HEK293 (cell line): ENCODE measurements at regions not wholly inside any gene's neighbourhood (a gene's known extent, or its start where the extent isn't known, plus 50 kb on each side); places are given as distances from the start of the nearest gene placed in this dataset.

Source experiments
- GLI4 ChIP-seq: fragments of 450-650 bp; formaldehyde crosslinking; IDR thresholded peaks from 2 replicates; pipeline ENCODE4 v1.5.1; 2016; ENCODE audit warnings: missing biosample characterization, missing genetic modification characterization
- KLF10 ChIP-seq: fragments of 450-650 bp; IDR thresholded peaks from 2 replicates; pipeline ENCODE4 v1.5.1; 2018; ENCODE audit warnings: missing biosample characterization, mild to moderate bottlenecking, missing genetic modification characterization
- KLF9 ChIP-seq: fragments of 450-650 bp; formaldehyde crosslinking; IDR thresholded peaks from 2 replicates; pipeline ENCODE4 v1.5.1; 2016; ENCODE audit warnings: missing biosample characterization, missing genetic modification characterization, low read depth
- PRDM1 ChIP-seq: fragments of 450-650 bp; formaldehyde crosslinking; IDR thresholded peaks from 2 replicates; pipeline ENCODE4; 2016; ENCODE audit warnings: missing biosample characterization, missing genetic modification characterization
- SETDB1 ChIP-seq: IDR thresholded peaks from one replicate; pipeline ENCODE4 v1.6.1; 2017; ENCODE audit warnings: mild to moderate bottlenecking, low read length, moderate library complexity, mixed read lengths; ENCODE audit not compliant: insufficient read length
- ZBTB1 ChIP-seq: fragments of 450-650 bp; formaldehyde crosslinking; IDR thresholded peaks from 2 replicates; pipeline ENCODE4 v1.5.1; 2016; ENCODE audit warnings: missing biosample characterization, missing genetic modification characterization
- ZBTB17 ChIP-seq: fragments of 450-650 bp; formaldehyde crosslinking; IDR thresholded peaks from 2 replicates; pipeline ENCODE4 v1.5.1; 2016; ENCODE audit warnings: missing biosample characterization, missing genetic modification characterization
- ZBTB48 ChIP-seq: fragments of 450-650 bp; formaldehyde crosslinking; IDR thresholded peaks from 2 replicates; pipeline ENCODE4 v1.5.1; 2016; ENCODE audit warnings: missing biosample characterization, missing genetic modification characterization
- ZFP69B ChIP-seq: fragments of 450-650 bp; formaldehyde crosslinking; IDR thresholded peaks from 2 replicates; pipeline ENCODE4 v1.5.1; 2016; ENCODE audit warnings: missing biosample characterization, missing genetic modification characterization
- ZNF112 ChIP-seq: fragments of 450-650 bp; formaldehyde crosslinking; IDR thresholded peaks from 2 replicates; pipeline ENCODE4 v1.5.0; 2017; ENCODE audit warnings: missing biosample characterization, missing genetic modification characterization
- ZNF175 ChIP-seq: fragments of 450-650 bp; formaldehyde crosslinking; IDR thresholded peaks from 2 replicates; pipeline ENCODE4 v1.5.1; 2016; ENCODE audit warnings: missing biosample characterization, missing genetic modification characterization
- ZNF184 ChIP-seq: fragments of 450-650 bp; IDR thresholded peaks from 2 replicates; pipeline ENCODE4 v1.5.1; 2018; ENCODE audit warnings: missing biosample characterization, mild to moderate bottlenecking, missing genetic modification characterization
- ZNF335 ChIP-seq: fragments of 450-650 bp; formaldehyde crosslinking; conservative IDR thresholded peaks from 2 replicates; pipeline ENCODE4 v1.5.1; 2016; ENCODE audit warnings: missing biosample characterization, missing genetic modification characterization
- ZNF366 ChIP-seq: fragments of 450-650 bp; formaldehyde crosslinking; conservative IDR thresholded peaks from 2 replicates; pipeline ENCODE4 v1.5.1; 2016; ENCODE audit warnings: missing biosample characterization, missing genetic modification characterization
- ZNF433 ChIP-seq: fragments of 450-650 bp; formaldehyde crosslinking; IDR thresholded peaks from 2 replicates; pipeline ENCODE4 v1.5.1; 2016; ENCODE audit warnings: missing biosample characterization, missing genetic modification characterization, low read depth
- ZNF48 ChIP-seq: fragments of 450-650 bp; formaldehyde crosslinking; IDR thresholded peaks from 2 replicates; pipeline ENCODE4 v1.5.1; 2016; ENCODE audit warnings: missing biosample characterization, missing genetic modification characterization
- ZNF514 ChIP-seq: fragments of 450-650 bp; formaldehyde crosslinking; IDR thresholded peaks from 2 replicates; pipeline ENCODE4 v1.5.1; 2016; ENCODE audit warnings: missing biosample characterization, missing genetic modification characterization
- ZNF544 ChIP-seq: fragments of 450-650 bp; formaldehyde crosslinking; IDR thresholded peaks from 2 replicates; pipeline ENCODE4 v1.5.0; 2017; ENCODE audit warnings: missing biosample characterization, missing genetic modification characterization
- ZNF561 ChIP-seq: fragments of 450-650 bp; IDR thresholded peaks from 2 replicates; pipeline ENCODE4 v1.5.1; 2018; ENCODE audit warnings: missing biosample characterization, missing genetic modification characterization, borderline replicate concordance
- ZNF658 ChIP-seq: fragments of 450-650 bp; formaldehyde crosslinking; IDR thresholded peaks from 2 replicates; pipeline ENCODE4; 2016; ENCODE audit warnings: missing biosample characterization, missing genetic modification characterization
- ZNF660 ChIP-seq: fragments of 450-650 bp; IDR thresholded peaks from 2 replicates; pipeline ENCODE4 v1.5.1; 2018; ENCODE audit warnings: missing biosample characterization, mild to moderate bottlenecking, missing genetic modification characterization
- ZNF670 ChIP-seq: fragments of 450-650 bp; formaldehyde crosslinking; IDR thresholded peaks from 2 replicates; pipeline ENCODE4 v1.5.1; 2016; ENCODE audit warnings: missing biosample characterization, missing genetic modification characterization, low read depth
- TF ChIP-seq, protein P1 (sequence below): fragments of 450-650 bp; formaldehyde crosslinking; IDR thresholded peaks from 2 replicates; pipeline ENCODE4 v1.5.1; 2017; ENCODE audit warnings: missing biosample characterization, missing genetic modification characterization
- TF ChIP-seq, protein P2 (sequence below): fragments of 450-650 bp; formaldehyde crosslinking; IDR thresholded peaks from 2 replicates; pipeline ENCODE4 v1.5.1; 2016; ENCODE audit warnings: missing biosample characterization, missing genetic modification characterization
- TF ChIP-seq, protein P3 (sequence below): fragments of 450-650 bp; formaldehyde crosslinking; IDR thresholded peaks from 2 replicates; pipeline ENCODE4 v1.5.1; 2017; ENCODE audit warnings: missing biosample characterization, missing genetic modification characterization
- TF ChIP-seq, protein P4 (sequence below): fragments of 450-650 bp; formaldehyde crosslinking; IDR thresholded peaks from 2 replicates; pipeline ENCODE4 v1.5.1; 2016; ENCODE audit warnings: missing biosample characterization, missing genetic modification characterization
- TF ChIP-seq, protein P5 (sequence below): fragments of 450-650 bp; formaldehyde crosslinking; IDR thresholded peaks from 2 replicates; pipeline ENCODE4 v1.5.1; 2017; ENCODE audit warnings: missing biosample characterization, missing genetic modification characterization
- TF ChIP-seq, protein P6 (sequence below): IDR thresholded peaks from 2 replicates; pipeline ENCODE4 v1.6.1; 2011; ENCODE audit warnings: mild to moderate bottlenecking, low read depth, low read length, borderline replicate concordance

DNA sequence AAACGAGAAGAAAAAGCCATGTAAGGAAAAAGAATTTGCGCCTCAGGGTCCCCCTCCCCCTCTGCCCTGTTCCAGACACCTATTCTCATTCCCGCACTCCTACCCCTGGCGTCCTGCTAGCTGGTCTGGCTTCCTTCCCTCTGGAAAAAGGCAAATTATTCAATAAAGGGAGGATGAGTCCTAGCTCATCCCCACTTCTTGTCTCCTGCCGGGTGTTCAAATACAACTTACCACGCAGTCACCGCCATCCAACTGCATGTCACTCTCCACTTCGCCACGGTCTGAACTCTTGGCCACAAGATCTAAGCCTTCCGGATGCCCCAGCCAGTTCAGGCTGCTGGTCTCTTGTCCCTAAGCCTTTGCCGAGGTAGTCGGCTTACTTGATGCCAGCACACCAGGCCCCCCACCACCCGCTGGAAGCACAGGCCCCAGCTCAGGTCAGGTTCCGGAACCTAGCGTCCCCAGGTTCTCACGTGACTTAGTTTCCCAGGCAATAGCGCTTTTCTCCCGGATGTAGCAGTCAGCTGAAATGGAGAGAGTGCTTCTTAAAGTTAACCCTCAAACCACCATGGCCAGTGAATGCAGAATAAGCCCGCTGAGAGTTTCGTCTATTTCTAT lies 209.6 kb upstream of the SPIN4 start (continued):
- TF ChIP-seq ZNF366 (tag by site-specific recombination) (peak; percentile 62), ZNF335 (tag by site-specific recombination) (peak; percentile 70), ZFP69B (peak; percentile 77; the same call in 1 of the 2 replicates), KLF9 (tag by site-specific recombination) (no peak), ZNF175 (tag by site-specific recombination) (no peak), ZNF48 (tag by site-specific recombination) (no peak), ZNF660 (peak; percentile 57), ZNF658 (no peak), ZNF670 (tag by site-specific recombination) (no peak), PRDM1 (tag by site-specific recombination) (peak; percentile 39; the same call in 1 of the 2 replicates), ZBTB48 (tag by site-specific recombination) (peak; percentile 74; the same call in 1 of the 2 replicates), ZNF184 (tag by site-specific recombination) (no peak), ZBTB17 (tag by site-specific recombination) (peak; percentile 78), ZNF433 (tag by site-specific recombination) (no peak), ZNF112 (no peak), ZBTB1 (tag by site-specific recombination) (no peak), ZNF544 (no peak), ZNF561 (tag by site-specific recombination) (peak; percentile 77), GLI4 (tag by site-specific recombination) (no peak), SETDB1 (no peak), KLF10 (tag by site-specific recombination) (no peak), ZNF514 (no peak)
- TF ChIP-seq, protein P1, sequence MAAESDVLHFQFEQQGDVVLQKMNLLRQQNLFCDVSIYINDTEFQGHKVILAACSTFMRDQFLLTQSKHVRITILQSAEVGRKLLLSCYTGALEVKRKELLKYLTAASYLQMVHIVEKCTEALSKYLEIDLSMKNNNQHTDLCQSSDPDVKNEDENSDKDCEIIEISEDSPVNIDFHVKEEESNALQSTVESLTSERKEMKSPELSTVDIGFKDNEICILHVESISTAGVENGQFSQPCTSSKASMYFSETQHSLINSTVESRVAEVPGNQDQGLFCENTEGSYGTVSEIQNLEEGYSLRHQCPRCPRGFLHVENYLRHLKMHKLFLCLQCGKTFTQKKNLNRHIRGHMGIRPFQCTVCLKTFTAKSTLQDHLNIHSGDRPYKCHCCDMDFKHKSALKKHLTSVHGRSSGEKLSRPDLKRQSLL (tag by site-specific recombination): no peak
- TF ChIP-seq, protein P2, sequence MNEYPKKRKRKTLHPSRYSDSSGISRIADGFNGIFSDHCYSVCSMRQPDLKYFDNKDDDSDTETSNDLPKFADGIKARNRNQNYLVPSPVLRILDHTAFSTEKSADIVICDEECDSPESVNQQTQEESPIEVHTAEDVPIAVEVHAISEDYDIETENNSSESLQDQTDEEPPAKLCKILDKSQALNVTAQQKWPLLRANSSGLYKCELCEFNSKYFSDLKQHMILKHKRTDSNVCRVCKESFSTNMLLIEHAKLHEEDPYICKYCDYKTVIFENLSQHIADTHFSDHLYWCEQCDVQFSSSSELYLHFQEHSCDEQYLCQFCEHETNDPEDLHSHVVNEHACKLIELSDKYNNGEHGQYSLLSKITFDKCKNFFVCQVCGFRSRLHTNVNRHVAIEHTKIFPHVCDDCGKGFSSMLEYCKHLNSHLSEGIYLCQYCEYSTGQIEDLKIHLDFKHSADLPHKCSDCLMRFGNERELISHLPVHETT (tag by site-specific recombination): no peak
- TF ChIP-seq, protein P3, sequence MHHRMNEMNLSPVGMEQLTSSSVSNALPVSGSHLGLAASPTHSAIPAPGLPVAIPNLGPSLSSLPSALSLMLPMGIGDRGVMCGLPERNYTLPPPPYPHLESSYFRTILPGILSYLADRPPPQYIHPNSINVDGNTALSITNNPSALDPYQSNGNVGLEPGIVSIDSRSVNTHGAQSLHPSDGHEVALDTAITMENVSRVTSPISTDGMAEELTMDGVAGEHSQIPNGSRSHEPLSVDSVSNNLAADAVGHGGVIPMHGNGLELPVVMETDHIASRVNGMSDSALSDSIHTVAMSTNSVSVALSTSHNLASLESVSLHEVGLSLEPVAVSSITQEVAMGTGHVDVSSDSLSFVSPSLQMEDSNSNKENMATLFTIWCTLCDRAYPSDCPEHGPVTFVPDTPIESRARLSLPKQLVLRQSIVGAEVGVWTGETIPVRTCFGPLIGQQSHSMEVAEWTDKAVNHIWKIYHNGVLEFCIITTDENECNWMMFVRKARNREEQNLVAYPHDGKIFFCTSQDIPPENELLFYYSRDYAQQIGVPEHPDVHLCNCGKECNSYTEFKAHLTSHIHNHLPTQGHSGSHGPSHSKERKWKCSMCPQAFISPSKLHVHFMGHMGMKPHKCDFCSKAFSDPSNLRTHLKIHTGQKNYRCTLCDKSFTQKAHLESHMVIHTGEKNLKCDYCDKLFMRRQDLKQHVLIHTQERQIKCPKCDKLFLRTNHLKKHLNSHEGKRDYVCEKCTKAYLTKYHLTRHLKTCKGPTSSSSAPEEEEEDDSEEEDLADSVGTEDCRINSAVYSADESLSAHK: no peak
- TF ChIP-seq, protein P4, sequence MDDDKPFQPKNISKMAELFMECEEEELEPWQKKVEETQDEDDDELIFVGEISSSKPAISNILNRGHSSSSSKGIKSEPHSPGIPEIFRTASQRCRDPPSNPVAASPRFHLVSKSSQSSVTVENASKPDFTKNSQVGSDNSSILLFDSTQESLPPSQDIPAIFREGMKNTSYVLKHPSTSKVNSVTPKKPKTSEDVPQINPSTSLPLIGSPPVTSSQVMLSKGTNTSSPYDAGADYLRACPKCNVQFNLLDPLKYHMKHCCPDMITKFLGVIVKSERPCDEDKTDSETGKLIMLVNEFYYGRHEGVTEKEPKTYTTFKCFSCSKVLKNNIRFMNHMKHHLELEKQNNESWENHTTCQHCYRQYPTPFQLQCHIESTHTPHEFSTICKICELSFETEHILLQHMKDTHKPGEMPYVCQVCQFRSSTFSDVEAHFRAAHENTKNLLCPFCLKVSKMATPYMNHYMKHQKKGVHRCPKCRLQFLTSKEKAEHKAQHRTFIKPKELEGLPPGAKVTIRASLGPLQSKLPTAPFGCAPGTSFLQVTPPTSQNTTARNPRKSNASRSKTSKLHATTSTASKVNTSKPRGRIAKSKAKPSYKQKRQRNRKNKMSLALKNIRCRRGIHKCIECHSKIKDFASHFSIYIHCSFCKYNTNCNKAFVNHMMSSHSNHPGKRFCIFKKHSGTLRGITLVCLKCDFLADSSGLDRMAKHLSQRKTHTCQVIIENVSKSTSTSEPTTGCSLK: no peak
- TF ChIP-seq, protein P5, sequence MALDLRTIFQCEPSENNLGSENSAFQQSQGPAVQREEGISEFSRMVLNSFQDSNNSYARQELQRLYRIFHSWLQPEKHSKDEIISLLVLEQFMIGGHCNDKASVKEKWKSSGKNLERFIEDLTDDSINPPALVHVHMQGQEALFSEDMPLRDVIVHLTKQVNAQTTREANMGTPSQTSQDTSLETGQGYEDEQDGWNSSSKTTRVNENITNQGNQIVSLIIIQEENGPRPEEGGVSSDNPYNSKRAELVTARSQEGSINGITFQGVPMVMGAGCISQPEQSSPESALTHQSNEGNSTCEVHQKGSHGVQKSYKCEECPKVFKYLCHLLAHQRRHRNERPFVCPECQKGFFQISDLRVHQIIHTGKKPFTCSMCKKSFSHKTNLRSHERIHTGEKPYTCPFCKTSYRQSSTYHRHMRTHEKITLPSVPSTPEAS (tag by site-specific recombination): no peak
- TF ChIP-seq, protein P6, sequence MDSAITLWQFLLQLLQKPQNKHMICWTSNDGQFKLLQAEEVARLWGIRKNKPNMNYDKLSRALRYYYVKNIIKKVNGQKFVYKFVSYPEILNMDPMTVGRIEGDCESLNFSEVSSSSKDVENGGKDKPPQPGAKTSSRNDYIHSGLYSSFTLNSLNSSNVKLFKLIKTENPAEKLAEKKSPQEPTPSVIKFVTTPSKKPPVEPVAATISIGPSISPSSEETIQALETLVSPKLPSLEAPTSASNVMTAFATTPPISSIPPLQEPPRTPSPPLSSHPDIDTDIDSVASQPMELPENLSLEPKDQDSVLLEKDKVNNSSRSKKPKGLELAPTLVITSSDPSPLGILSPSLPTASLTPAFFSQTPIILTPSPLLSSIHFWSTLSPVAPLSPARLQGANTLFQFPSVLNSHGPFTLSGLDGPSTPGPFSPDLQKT: no peak
